Vagina (tissue), 2 donors: ENCODE measurements at regions not wholly inside any gene's neighbourhood (a gene's known extent, or its start where the extent isn't known, plus 50 kb on each side); places are given as distances from the start of the nearest gene placed in this dataset.

Experiments used
- POLR2A ChIP-seq, 2 donors: fragments of 450-650 bp; IDR thresholded peaks; one replicate each; pipeline ENCODE4 v1.6.1; 2017; ENCODE audit warnings: antibody characterized with exemption in 2 of 2, mild to moderate bottlenecking in 2 of 2, moderate library complexity in 2 of 2
- POLR2AphosphoS5 ChIP-seq, 2 donors: sonication (generic); formaldehyde crosslinking; IDR thresholded peaks; one replicate each; pipeline ENCODE4 v1.9.0; 2017; ENCODE audit warnings: antibody characterized with exemption in 2 of 2, mild to moderate bottlenecking in 2 of 2, low read depth in 1 of 2; ENCODE audit not compliant: insufficient read depth in 1 of 2
- TF ChIP-seq, protein P1 (sequence below), 3 experiments: fragments of 450-650 bp in 2 of 3; fragments of 200-600 bp in 1 of 3; sonication (generic) in 1 of 3; IDR thresholded peaks; one replicate each; pipeline ENCODE4 v1.5.1; 2017 to 2019; ENCODE audit warnings: antibody characterized with exemption in 3 of 3, mild to moderate bottlenecking in 2 of 3, moderate library complexity in 2 of 3

DNA sequence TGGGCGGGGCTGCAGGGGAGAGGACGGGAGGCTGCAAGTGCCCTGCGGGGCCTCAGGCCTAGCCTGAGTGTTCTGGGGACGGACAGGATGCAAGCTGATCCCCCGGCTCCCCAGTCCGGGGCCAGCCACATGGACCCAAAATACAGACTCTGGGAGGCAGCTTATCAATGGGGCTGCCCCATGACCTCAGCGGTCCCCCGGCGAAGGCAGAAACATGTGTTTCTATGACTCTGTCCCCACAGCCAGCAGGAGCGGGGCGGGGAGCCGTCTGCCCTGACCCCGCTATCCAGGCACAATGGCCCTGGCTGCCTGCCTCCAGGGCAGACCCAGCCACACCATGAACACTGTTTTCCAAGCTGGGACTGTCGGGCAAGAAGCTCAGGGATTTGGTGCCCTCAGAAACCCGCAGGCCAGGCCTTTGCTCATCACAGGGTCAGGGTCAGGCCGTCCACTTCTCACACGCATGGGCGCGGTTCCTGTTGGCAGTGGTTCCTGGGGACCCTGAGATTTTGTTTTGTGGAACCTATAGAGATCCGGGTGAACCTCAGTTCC lies 75.0 kb downstream of the RFLNA start:
- TF ChIP-seq, protein P1, sequence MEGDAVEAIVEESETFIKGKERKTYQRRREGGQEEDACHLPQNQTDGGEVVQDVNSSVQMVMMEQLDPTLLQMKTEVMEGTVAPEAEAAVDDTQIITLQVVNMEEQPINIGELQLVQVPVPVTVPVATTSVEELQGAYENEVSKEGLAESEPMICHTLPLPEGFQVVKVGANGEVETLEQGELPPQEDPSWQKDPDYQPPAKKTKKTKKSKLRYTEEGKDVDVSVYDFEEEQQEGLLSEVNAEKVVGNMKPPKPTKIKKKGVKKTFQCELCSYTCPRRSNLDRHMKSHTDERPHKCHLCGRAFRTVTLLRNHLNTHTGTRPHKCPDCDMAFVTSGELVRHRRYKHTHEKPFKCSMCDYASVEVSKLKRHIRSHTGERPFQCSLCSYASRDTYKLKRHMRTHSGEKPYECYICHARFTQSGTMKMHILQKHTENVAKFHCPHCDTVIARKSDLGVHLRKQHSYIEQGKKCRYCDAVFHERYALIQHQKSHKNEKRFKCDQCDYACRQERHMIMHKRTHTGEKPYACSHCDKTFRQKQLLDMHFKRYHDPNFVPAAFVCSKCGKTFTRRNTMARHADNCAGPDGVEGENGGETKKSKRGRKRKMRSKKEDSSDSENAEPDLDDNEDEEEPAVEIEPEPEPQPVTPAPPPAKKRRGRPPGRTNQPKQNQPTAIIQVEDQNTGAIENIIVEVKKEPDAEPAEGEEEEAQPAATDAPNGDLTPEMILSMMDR (IDR thresholded peaks at IDR 0.05), result no peak
- TF ChIP-seq POLR2A (IDR thresholded peaks at IDR 0.05) (no peak), POLR2AphosphoS5 (IDR thresholded peaks at IDR 0.05; ENCODE audit: insufficient read depth in 1 of 2, low read depth in 1 of 2) (peak; percentile 5 to 77)
